GM21515 (cell line): ENCODE measurements at regions not wholly inside any gene's neighbourhood (a gene's known extent, or its start where the extent isn't known, plus 50 kb on each side); places are given as distances from the start of the nearest gene placed in this dataset.

Experiments used
- ATAC-seq: cut with Tn5 transposase; IDR thresholded peaks from one replicate; pipeline ENCODE4 v1.9.1; 2021; ENCODE audit not compliant: unreplicated experiment

DNA sequence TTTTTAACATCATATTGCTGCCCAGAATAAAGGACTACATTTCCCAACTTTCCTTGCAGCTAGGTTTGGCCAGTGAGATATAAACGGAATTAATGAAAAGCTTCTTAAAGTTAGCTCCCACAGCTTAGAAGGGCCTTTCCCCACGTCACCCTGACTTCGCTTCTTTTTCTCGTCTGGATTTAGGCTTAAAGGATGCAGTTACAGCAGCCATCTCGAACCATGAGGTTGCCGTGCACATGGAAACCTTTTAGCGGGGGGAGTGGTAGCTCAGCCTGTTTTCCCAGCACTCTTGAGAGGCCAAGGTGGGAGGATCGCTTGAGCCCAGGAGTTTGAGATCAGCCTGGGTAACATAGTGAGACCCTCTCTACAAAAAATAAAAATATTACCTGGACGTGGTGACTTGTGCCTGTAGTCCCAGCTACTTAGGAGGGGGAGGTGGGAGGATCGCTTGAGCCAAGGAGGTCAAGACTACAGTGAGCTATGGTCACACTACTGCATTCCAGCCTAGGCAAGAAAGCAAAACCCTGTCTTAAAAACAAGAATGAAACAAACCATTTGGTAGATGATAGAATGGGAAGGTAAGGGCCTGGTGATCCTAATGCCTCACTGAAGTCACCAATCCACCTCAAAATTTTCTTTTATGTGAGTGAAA, 64.3 kb upstream of the C1GALT1 start:
- ATAC-seq, result no peak

DNA sequence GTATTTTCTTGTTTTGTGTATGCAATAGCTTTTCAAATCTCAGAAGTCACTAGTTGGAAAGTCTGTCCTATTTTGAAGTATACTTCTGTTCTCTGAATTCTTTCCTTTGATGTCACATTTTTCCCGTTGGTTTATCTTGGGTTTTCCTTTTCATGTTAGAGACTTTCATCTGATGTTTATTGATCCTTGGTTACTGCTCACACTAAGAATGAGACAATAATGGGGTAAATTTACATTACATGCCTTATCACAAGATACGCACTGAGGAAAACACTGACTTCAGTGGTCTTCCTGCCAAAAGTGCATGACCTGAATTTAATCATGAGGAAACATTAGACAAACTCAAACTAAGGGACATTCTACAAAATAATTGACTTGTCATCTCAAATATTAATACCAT, 63.5 kb upstream of the C1GALT1 start:
- no peak for ATAC-seq

DNA sequence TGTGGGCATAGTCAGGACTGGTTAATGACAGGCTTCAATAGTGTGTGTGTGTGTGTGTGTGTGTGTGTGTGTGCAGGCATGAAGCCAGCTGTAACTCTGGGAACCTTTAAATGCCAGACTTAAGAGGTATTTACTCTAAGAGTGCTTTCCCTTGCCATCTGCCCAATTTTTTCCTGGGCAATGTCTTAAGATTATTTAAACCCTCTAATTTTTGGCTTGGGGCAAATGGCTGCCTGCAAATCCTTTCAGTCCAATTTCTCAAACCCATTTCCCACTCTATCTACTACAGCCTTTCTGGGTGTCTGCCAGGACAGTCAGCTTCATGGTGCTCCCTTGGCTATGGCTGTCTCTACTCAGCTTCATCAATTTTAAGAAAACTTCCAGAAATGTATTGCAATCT, 62.6 kb upstream of the C1GALT1 start:
- ATAC-seq, result no peak

DNA sequence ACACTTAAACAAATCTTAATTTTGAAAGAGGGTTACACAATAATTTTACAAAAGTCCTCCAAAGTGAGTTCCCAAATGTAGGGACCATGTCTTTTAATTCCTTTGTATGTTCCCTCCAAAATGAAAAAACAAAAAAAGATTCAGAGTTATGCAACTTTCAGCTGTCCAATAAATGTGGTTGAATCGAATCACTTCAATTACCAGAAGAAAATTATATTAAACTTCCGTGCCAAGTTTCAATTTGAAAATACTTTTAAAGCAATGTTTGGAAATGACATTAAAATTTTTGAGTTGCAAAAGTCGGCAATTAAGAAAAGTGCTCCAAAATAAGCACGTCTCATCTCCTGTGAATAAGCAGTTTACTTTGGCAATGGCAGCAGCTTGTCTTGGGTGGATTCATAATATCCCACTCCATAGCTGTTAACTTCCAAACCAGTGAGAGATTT, 60.3 kb upstream of the C1GALT1 start:
- no peak for ATAC-seq

DNA sequence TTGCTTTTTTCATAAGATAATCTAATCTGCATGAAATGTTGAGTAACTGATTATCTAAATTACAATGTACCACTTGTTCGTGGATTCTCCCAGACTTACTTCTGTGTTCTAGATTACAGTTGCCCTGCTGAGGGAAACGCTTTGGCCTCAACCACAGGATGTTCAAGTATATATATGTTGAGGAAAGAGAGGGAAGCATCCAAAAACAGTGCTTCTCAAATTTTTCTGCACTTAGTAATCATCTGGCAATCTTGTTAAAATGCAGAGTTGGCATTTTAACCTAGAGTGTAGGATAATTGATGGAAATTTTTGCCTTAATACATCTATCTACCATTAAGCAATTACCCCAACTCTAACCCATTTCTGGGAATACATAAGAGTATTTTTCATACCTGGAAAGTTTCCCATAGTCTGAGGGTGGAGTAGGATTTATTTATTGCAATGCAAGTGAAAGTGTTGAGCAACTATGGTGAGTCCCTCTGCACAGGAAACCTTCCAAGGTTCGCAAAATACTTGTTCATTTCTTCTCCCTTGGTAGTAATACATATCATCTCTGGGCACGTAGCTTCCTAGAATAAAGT, 59.6 kb upstream of the C1GALT1 start:
- no peak for ATAC-seq

DNA sequence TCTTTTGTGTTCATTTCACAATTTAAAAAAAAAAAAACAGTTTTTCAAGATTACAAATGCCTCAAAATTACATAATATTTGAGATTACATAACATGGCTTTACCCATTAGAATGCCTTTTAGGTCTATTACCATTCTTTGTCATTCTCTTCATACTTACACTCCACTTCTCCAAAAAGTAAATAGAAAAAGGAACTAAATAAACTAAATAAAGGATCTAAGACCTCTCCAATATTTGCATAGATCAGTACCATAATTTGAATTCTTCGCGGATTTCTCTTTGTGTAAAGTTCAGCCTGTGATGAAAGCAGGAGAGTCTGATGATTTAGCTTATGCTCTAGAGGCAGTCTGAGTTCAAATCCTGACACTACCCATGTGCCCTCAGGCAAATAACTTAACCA, 56.4 kb upstream of the C1GALT1 start:
- no peak for ATAC-seq

DNA sequence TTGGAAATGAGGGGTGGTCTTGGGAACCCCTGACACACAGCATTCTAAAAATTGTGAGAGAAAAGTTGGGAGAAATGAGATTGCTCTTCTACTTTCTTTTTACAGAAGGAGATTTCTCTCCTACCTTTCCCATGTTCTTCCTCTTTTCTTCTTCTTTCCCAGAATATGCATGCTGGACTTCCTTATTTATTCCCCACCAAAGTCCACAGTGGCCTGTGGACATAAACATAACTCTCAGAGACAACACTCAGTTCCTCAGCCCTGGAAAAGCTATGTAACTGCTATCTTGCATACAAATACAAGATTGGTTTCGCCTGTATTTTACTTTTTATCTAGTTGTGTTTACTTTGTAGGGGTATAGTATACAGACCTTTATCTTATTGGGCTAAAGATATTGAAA, 54.6 kb upstream of the C1GALT1 start:
- no peak for ATAC-seq

DNA sequence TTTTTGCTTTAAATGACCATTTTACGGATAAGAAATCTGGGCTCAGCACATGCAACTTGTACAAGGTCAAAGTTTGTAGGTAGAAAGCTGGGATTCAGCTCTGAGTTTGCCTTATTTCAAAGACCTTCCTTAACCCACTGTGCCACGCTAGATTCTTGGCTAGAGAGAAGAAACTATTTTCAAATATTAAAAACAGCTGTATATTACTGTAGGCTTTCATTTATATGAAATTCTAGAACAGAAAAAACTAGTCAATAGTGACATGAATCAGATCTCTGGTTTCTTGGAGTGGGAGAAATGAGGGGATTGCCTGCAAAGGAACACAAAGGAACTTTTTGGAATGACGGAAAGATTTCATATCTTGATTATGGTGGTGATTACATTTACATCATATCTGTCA, 53.0 kb upstream of the C1GALT1 start:
- ATAC-seq, result no peak

DNA sequence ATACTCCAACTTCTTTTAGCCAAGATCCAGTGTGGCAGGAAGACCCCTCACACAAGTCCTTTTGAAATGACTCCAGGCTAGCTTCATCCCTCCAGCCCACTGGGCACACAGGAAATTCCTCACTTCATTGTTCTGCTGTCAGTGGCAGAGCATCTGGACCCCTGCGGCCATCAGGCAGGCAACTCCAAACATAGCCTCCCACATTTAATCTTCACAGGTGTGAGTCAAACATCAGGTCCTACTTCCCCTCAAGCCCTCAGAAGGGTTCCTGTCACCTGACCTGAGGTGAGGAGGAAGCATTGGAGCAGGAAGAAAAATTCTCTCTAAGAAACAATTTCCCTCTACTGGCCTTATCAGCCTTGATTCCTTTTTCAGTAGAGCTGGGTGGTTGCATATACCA, 51.1 kb upstream of the C1GALT1 start:
- no peak for ATAC-seq
